IMR-90 (cell line): ENCODE measurements at regions not wholly inside any gene's neighbourhood (a gene's known extent, or its start where the extent isn't known, plus 50 kb on each side); places are given as distances from the start of the nearest gene placed in this dataset.

Experiments used
- ATAC-seq: fragments of 200-7000 bp; cut with Tn5 transposase; 2 replicates; pipeline ENCODE4 v1.9.1; 2020; ENCODE audit warnings: low read depth, mild to moderate bottlenecking, moderate library complexity
- BruUV-seq: library from RNA; stranded (reverse); fragments of 400-500 nt; replicated peaks from 2 replicates; lab custom pipeline; 2021; lab: Mats Ljungman, UMichigan
- CTCF ChIA-PET: fragments of 300-600 bp; formaldehyde crosslinking; extraction: SDS; loops from one replicate; lab custom pipeline; 2021; ENCODE audit warnings: antibody characterized with exemption; lab: Yijun Ruan, JAX
- POLR2A ChIA-PET: fragments of 300-600 bp; sonication (Branson Sonifier 250); formaldehyde crosslinking; loops from one replicate; lab custom pipeline; 2022; ENCODE audit warnings: antibody characterized with exemption; ENCODE audit not compliant: unreplicated experiment; lab: Charles Lee
- DNase-seq: peaks from one replicate; pipeline ENCODE4 v3.0.0; 2013
- H2AFZ ChIP-seq: replicated peaks from 2 replicates; pipeline ENCODE3; 2013; ENCODE audit warnings: low read length, mild to moderate bottlenecking; ENCODE audit not compliant: poor library complexity
- H2AK5ac ChIP-seq: 2 replicates; pipeline ENCODE4 v1.6.1; 2013; ENCODE audit warnings: low read depth, low read length, inconsistent platforms
- H2AK9ac ChIP-seq: replicated peaks from 2 replicates; pipeline ENCODE3; 2013; ENCODE audit warnings: mild to moderate bottlenecking, low read depth, low read length, moderate library complexity; ENCODE audit not compliant: poor library complexity
- H2BK120ac ChIP-seq: 2 replicates; pipeline ENCODE4 v1.6.1; 2013; ENCODE audit warnings: low read depth, low read length, inconsistent platforms
- H2BK15ac ChIP-seq: 3 replicates; pipeline ENCODE4 v1.6.1; 2013; ENCODE audit warnings: low read depth, low read length, inconsistent platforms
- H2BK20ac ChIP-seq: 2 replicates; pipeline ENCODE4 v1.6.1; 2013; ENCODE audit warnings: low read depth, mild to moderate bottlenecking, inconsistent platforms, low read length, moderate library complexity
- H2BK5ac ChIP-seq: 2 replicates; pipeline ENCODE4 v1.6.1; 2013; ENCODE audit warnings: mild to moderate bottlenecking, low read depth, low read length, inconsistent platforms; ENCODE audit not compliant: poor library complexity, severe bottlenecking
- H3K14ac ChIP-seq: replicated peaks from 2 replicates; pipeline ENCODE4 v1.6.1; 2013; ENCODE audit warnings: low read depth, low read length, inconsistent platforms
- H3K18ac ChIP-seq: 2 replicates; pipeline ENCODE4 v1.6.1; 2013; ENCODE audit warnings: low read depth, low read length, control low read depth
- H3K23ac ChIP-seq: 2 replicates; pipeline ENCODE4 v1.6.1; 2013; ENCODE audit warnings: low read depth, low read length, inconsistent platforms
- H3K27ac ChIP-seq: 2 replicates; pipeline ENCODE4 v1.5.1; 2013; ENCODE audit warnings: mild to moderate bottlenecking, control low read depth, low read length; ENCODE audit not compliant: insufficient read depth
- H3K27me3 ChIP-seq: 2 replicates; pipeline ENCODE4 v1.6.1; 2013; ENCODE audit warnings: low read length; ENCODE audit not compliant: control insufficient read depth, insufficient read depth
- H3K36me3 ChIP-seq: 2 replicates; pipeline ENCODE4 v1.6.1; 2013; ENCODE audit warnings: low read length, mixed read lengths; ENCODE audit not compliant: control insufficient read depth, insufficient read depth
- H3K4ac ChIP-seq: 2 replicates; pipeline ENCODE4 v1.6.1; 2013; ENCODE audit warnings: low read depth, low read length, inconsistent platforms
- H3K4me1 ChIP-seq: 2 replicates; pipeline ENCODE4 v1.6.1; 2013; ENCODE audit warnings: low read length, mixed read lengths; ENCODE audit not compliant: control insufficient read depth, insufficient read depth
- H3K4me2 ChIP-seq: 2 replicates; pipeline ENCODE4 v1.6.1; 2013; ENCODE audit warnings: low read depth, mild to moderate bottlenecking, control low read depth, low read length, moderate library complexity
- H3K4me3 ChIP-seq: 2 replicates; pipeline ENCODE4 v1.5.1; 2013; ENCODE audit warnings: low read depth, mild to moderate bottlenecking, control low read depth, low read length, moderate library complexity; ENCODE audit not compliant: insufficient read depth
- H3K56ac ChIP-seq: 2 replicates; pipeline ENCODE4 v1.6.1; 2013; ENCODE audit warnings: low read length, inconsistent platforms; ENCODE audit not compliant: insufficient read depth; ENCODE audit errors: extremely low read depth
- H3K79me1 ChIP-seq, 2 experiments: 2 replicates each; pipeline ENCODE4 v1.6.1; 2013; ENCODE audit warnings: low read length in 2 of 2, inconsistent platforms in 1 of 2, low read depth in 1 of 2
- H3K9ac ChIP-seq: 2 replicates; pipeline ENCODE4 v1.6.1; 2013; ENCODE audit warnings: low read depth, low read length, control low read depth
- H3K9me1 ChIP-seq: 2 replicates; pipeline ENCODE4 v1.6.1; 2013; ENCODE audit warnings: low read length, inconsistent platforms; ENCODE audit not compliant: insufficient read depth
- H3K9me3 ChIP-seq: 2 replicates; pipeline ENCODE4 v1.6.1; 2013; ENCODE audit warnings: low read length; ENCODE audit not compliant: control insufficient read depth, insufficient read depth
- H4K20me1 ChIP-seq: 2 replicates; pipeline ENCODE4 v1.6.1; 2013; ENCODE audit warnings: low read length, inconsistent platforms; ENCODE audit not compliant: insufficient read depth
- H4K5ac ChIP-seq: 2 replicates; pipeline ENCODE4 v1.6.1; 2013; ENCODE audit warnings: mild to moderate bottlenecking, low read depth, low read length, control low read depth
- H4K8ac ChIP-seq, 2 experiments: 2 replicates each; pipeline ENCODE4 v1.6.1; 2013; ENCODE audit warnings: low read depth in 2 of 2, low read length in 2 of 2, control low read depth in 1 of 2, inconsistent platforms in 1 of 2
- H4K91ac ChIP-seq: 2 replicates; pipeline ENCODE4 v1.6.1; 2013; ENCODE audit warnings: low read depth, low read length, inconsistent platforms; ENCODE audit not compliant: insufficient read depth
- RCOR1 ChIP-seq: IDR thresholded peaks from 2 replicates; pipeline ENCODE4 v1.6.1; 2012; ENCODE audit warnings: mild to moderate bottlenecking, low read length, improper control_type of control experiment; ENCODE audit not compliant: insufficient replicate concordance
- WGBS, 2 experiments: methylation state at CpG; one replicate each; pipeline versions ENCODE4 v1.1.5 to v1.1.7; 2013; ENCODE audit warnings: missing lambda C conversion rate in 2 of 2; ENCODE audit not compliant: insufficient read length in 1 of 2; ENCODE audit errors: extremely low coverage in 2 of 2; 5-methylcytosine and 5-hydroxymethylcytosine counted together
- dilution Hi-C: fragments of 300-500 bp; cut with HindIII; formaldehyde crosslinking; loops from one replicate; pipeline ENCODE4 v1.14.3; 2018; ENCODE audit warnings: low sequenced_read_pairs; ENCODE audit not compliant: unreplicated experiment
- in situ Hi-C: fragments of 300-500 bp; cut with MboI; formaldehyde crosslinking; loops from 3 replicates; pipeline ENCODE4 v1.14.3; 2019; ENCODE audit warnings: low sequenced_read_pairs, inconsistent platforms, mixed read lengths
- intact Hi-C: fragments of 100-400 bp; cut with micrococcal nuclease; formaldehyde crosslinking; loops from 2 replicates; pipeline ENCODE4 v1.10.0; 2022

- no peak overlapping the region for H4K91ac ChIP-seq
- BruUV-seq = no TSS peak
- DNase-seq = peak; percentile 7
- H4K8ac ChIP-seq = no peak overlapping the region
- no peak overlapping the region for H3K4ac ChIP-seq
- H3K27ac ChIP-seq = no peak overlapping the region
- no peak overlapping the region for H2BK20ac ChIP-seq
- ChIA-PET CTCF (no interaction called here), POLR2A (no interaction called here)
- no peak for ATAC-seq
- dilution Hi-C loops (no loop called here), in situ Hi-C loops (no loop called here), intact Hi-C loops (no loop called here)
- no peak overlapping the region for H2AK5ac ChIP-seq
- no peak overlapping the region for H3K4me2 ChIP-seq
- no peak overlapping the region for H2AFZ ChIP-seq
- H3K27me3 ChIP-seq = no peaks in the 10 kb centered on the region
- no peak overlapping the region for H3K4me3 ChIP-seq
- H3K36me3 ChIP-seq = peaks cover 2% of the 10 kb centered on the region; the same call in 1 of the 2 replicates
- H3K9me1 ChIP-seq = no peaks in the 10 kb centered on the region
- H3K14ac ChIP-seq = no peak overlapping the region
- H3K9ac ChIP-seq = no peak overlapping the region
- no peak overlapping the region for H2BK5ac ChIP-seq
- H3K18ac ChIP-seq = no peak overlapping the region
- no peak overlapping the region for H2BK15ac ChIP-seq
- no peaks in the 10 kb centered on the region for H4K20me1 ChIP-seq
- H3K56ac ChIP-seq = no peak overlapping the region
- H2BK120ac ChIP-seq = no peak overlapping the region
- H3K9me3 ChIP-seq = no peaks in the 10 kb centered on the region; the same call in 1 of the 2 replicates
- H2AK9ac ChIP-seq = no peak overlapping the region
- WGBS, 2 experiments = no CpG with 5 or more reads among the region's 1 CpG
- H3K4me1 ChIP-seq = no peaks in the 10 kb centered on the region
- H3K79me1 ChIP-seq = no peaks in the 10 kb centered on the region
- no peak overlapping the region for H3K23ac ChIP-seq
- H4K5ac ChIP-seq = no peak overlapping the region
- TF ChIP-seq RCOR1 = no peak
Measured at GRCh38 chr15:96197721-96198120, 132.8 kb upstream of the NR2F2 start.
